HS-5 (cell line): ENCODE measurements at regions not wholly inside any gene's neighbourhood (a gene's known extent, or its start where the extent isn't known, plus 50 kb on each side); places are given as distances from the start of the nearest gene placed in this dataset.
"Not testable (repeated sequence)": the region's sequence is repeated elsewhere in the genome, so short reads cannot be mapped to it uniquely, and the experiment has no call there.

Source experiments
- DNase-seq: peaks from one replicate; pipeline ENCODE4 v3.0.0-alpha.2; 2012; ENCODE audit warnings: low read depth

DNA sequence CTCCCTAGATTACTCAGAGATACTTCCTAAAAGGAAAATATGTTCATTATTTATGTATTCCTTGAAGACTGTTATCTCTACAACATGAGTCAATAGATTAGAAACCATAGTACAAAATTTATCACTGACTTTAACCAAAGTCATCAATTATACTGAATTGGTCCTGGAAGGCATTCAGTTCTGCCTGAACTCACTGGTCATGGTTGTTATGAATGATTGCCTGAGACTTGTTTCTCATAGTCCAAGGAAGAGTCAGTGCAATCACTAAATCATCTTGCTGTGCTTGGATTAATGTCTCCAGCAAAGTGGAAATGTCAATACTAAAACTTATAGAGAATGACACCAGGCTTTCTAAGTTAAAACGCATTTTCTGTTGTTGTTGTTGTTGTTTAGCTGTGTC is 878.6 kb upstream of the MANEA start:
- no peak for DNase-seq

DNA sequence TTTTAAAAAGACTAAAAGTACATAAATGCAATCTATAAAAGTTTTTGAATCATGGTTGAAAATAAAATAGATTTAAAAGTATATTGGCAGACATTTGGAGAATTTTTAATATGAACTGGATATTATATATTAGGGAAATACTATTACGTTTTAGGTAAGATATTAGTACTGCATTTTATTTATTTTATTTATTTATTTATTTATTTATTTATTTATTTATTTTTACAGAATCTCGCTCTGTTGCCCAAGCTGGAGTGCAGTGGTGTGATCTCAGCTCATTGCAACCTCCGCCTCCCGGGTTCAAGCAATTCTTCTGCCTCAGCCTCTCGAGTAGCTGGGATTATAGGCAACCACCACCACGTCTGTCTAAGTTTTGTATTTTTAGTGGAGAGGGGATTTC is 890.1 kb upstream of the MANEA start:
- DNase-seq: not testable (repeated sequence)

DNA sequence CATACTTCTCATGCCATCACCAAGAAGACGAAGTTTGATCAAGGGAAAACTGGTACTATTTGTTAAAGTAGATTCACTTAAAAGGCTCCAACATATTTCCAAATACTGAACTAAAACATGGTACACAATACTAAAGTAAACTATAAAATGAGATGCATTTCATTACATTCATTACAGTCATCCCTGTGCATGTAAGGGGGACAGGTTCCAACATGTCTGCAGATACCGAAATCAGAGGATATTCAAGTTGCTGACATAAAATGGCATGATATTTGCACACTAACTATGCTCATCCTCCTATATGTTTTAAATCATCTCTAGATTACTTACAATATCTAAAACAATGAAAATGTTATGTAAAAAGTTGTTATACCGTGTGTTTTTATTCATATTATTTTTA is 893.9 kb upstream of the MANEA start:
- no peak for DNase-seq

- DNase-seq: no peak
These were observed 896.6 kb upstream of the MANEA start for GRCh38 chr6:94680669-94681212.

GRCh38 chr6:94673251-94673650 is 904.1 kb upstream of the MANEA start:
- no peak for DNase-seq

DNA sequence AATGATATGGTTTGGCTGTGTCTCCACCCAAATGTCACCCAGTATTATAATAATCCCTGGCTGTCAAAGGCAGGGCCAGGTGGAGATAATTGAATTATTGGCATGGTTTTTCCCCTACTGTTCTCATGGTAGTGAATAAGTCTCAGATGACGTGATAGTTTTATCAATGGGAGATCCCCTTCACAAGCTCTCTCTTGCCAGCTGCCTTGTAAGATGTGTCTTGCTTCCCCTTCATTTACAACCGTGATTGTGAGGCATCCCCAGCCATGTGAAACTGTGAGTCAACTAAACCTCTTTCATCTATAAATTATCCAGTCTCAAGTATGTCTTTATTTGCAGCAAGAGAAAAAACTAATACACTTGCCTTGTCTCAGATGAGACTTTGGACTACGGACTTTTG is 907.3 kb upstream of the MANEA start:
- no peak for DNase-seq

GRCh38 chr6:94668876-94669275 is 908.5 kb upstream of the MANEA start:
- no peak for DNase-seq

DNA sequence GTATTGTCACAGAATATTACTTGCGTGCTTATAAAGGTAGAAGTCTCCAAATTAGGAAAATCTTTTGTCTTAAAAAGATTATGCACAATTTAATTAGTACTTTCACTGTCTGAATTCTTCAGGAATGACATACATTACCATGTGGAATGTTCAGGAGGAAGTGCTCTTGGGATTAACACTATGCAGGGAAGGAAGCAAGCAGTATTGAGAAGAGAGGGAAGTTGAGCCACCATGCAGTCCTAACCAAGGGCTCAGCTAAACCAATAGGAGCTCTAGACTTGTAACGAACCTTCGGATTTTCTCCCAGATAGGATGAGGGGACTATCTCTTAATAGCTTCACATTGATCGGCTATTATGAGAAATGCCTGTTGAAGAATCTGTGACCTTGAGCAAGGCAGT is 918.4 kb upstream of the MANEA start:
- DNase-seq: no peak

DNA sequence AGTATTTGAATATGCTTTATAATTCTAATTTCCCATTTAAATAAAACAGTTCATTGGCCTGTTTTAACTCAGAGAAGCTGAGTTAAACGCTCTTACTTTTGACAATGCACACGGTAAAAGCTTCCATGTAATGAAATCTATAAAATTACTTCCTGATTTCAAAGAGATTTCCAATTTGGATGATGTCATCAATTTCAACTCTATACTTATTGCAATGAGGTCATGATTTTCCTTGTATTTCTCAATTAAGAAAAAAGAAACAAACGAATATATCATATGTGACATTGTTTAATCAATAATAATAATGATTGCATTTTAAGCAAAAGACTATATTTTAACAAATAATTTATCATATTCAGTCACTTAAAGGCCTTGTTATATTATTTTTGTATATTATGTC is 926.1 kb upstream of the MANEA start:
- no peak for DNase-seq

GRCh38 chr6:94645191-94645590 is 932.1 kb upstream of the MANEA start:
- no peak for DNase-seq

DNA sequence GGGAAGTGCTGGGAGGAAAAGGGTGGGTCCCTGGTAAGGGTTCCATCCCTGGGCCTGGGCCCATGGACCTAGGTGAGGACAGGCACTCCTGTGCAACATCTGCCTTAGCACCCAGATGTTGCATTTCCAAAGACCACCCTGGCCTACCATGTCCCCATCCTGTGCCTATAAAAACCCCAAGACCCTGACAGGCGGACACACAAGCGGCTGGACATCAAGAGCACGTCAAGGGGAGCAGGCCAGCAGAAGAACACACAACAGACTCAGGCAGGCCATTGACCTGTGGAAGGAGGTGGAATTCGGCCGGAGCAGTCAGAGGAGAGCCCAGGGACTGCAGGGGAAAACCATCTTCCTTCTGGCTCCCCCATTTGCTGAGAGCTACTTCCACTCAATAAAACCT is 937.8 kb upstream of the MANEA start:
- no peak for DNase-seq

DNA sequence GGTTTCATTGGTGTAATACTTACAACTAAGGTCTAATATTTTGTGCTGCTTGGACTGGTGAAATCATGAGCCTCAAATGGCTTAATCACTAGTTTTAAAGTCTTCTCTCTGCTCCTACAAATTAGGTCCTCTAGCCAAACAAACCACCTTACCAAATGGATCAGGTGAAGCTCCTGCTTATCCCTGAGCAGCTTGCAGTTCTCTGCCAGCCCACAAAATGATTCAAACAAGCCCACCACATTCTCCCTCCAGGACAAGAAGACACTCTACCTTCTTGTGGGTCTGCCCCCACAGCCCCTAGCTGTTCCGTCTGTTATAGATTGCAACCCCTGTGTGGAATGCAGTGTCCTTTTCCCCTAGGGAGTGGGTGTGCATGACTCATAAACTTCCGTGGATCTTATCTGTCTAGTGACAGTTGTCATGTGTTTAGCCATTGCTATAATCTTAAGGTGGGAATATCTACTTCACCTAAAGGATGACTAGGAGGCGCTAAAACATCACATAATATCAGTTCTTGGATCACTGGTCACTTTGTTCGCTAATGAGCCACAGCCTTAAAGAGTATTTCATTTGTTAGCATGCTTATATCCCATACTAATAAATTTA is 940.5 kb upstream of the MANEA start:
- DNase-seq: peak; percentile 11

DNA sequence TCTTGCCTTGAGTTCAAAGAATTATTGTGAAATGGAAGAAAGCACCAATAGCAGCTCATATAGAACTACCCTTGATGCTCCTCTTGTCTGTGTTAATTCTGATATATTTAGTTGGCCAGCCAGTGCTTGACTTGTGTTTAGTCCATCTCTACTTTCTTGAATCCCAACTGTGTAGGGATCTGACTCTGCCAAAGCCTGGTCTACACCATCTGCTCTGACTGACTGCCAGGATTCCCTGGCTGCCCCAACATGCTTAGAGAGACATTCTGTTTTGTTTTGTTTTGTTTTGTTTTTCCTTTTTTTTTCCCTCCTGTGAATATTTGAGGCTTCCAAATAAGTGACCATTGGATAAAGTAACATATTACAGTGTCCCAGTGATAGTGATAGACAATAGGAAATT is 953.7 kb upstream of the MANEA start:
- no peak for DNase-seq

GRCh38 chr6:94622783-94623182 is 954.6 kb upstream of the MANEA start:
- DNase-seq: no peak

GRCh38 chr6:94600636-94601035 is 976.7 kb upstream of the MANEA start:
- no peak for DNase-seq

DNA sequence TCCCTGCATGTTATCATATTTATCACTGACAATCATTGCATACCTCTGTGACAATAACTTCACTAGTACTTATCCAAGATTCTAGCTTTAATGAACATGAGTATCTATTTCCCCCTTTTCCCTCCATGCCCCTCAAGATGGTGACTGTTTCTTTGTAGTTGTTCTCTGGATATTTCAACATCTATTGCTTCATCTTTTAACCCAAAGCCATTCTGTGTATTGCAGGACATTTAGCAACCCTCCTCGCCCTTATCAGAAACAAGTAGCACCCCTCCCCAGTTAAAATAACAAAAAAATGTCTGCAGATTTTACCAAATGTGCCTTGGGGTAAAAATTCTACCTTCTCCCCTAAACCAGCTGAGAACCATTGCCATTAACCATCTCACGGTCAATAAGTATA is 979.8 kb upstream of the MANEA start:
- DNase-seq: no peak

GRCh38 chr6:94590416-94590815 is 986.9 kb upstream of the MANEA start:
- no peak for DNase-seq

GRCh38 chr6:94588301-94588700 is 989.0 kb upstream of the MANEA start:
- no peak for DNase-seq

DNA sequence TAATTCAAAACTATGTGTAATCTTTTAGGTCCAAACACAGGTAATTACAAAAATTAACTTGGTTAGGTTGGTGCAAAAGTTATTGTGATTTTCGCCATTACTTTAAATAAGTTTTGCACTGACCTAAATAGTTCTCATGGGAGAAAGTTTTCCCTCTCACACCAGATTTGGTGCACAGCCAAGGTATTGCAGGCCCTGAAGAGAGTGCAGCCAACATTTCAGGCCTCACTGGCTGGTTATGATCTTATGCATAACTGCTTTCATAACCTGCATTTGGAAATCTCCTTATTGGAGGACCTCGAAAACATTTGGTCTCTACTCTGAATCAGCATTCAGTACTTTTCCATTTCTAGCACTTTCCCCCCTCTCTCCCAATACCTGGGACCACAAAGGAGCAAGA is 993.1 kb upstream of the MANEA start:
- no peak for DNase-seq

DNA sequence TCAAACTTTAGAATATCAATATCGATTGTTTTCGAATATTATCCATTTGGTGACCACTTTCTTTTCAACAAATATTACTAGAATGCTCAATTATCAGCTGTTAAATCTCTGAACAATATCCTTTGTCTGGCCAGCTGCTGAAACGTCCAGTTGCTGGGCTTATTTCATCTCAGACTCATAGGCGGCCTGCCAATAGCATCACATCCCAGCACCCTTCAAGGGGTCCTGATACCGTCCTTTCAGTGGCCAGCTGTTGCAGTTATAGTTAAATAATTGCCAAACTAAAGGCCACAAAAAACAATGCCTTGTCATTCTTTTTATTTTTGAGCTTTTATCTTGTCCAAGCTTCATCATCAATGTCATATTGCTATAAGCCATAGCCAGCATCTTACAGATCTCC is 1006.8 kb upstream of the MANEA start:
- no peak for DNase-seq

- DNase-seq: no peak
These were observed 1014.5 kb upstream of the MANEA start for GRCh38 chr6:94562846-94563245.

DNA sequence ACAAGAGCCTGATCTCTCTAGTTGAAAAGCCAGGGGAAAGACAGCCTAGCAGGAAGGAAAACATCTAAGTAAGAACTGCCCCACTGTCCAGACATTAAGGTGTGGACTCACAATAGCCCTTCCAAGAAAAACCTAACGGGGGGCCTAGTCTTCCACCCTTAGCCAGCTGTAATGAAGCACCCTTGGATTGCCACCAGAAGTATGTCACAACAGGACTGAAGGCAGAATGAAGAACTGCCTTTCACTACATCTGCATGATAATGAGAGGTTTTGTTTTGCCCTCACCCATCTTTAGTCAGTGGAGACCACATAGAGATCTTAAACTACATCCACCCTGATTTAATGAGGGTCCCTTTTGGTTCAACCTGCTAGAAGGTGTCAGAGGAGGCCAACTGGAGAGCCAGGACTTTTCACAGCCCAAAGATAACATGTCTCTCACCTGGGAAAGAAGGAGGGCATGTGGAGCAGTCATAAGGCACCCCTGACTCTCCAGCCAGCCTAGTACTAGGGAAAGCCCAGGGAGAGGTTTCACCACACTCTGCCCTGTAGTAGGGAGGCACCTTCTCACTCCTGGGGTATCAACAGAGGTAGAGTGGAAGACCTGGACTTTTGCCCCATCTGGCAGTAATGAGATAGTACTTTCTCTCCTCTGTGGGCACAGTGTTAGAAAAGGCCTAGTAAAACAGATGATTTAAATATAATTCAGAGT is 1017.4 kb upstream of the MANEA start:
- DNase-seq: no peak

DNA sequence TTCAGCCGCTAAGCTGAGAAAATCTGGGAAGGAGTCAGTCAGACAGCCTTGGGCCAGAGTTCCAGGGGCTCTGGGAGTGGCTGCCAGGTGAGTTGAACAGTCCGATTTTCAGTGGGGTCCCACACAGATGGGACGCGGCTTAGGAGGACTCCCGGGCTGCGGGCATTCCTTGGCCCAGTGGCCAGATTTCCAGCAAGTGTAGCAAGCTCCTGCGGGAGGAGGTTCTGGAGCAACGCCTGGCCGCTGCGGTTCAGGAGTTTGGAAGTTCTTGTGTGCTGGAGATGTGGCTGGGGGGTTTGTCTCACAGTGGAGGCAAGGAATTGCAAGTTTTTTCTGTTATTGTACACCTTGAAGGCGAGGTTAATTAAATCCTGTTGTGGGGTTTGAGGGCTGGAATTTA is 1020.1 kb upstream of the MANEA start:
- DNase-seq: not testable (repeated sequence)

DNA sequence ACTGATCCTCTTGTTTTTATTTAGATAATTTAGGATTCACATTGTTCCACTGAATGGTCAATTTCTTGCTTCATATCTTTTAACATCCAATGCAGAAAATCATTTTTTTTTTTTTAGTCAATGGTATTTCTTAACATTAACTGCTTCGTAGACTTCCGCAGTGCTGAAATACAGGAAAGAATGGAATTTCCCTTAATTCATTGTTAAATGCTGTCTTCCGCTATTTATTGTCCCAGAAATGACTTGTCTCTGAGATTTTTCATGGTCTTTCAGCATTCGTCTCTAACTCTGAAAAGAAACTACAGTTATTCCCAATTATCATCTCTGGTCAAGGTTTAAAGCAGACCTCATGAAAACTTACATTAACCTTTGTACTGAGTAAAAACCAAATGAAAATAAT is 1029.1 kb upstream of the MANEA start:
- no peak for DNase-seq
